ENCODE measurements at regions not wholly inside any gene's neighbourhood (a gene's known extent, or its start where the extent isn't known, plus 50 kb on each side); places are given as distances from the start of the nearest gene placed in this dataset.

- Histone ChIP-seq H3K79me2 (replicated peaks; ENCODE audit: insufficient read depth) (no peaks in the 10 kb centered on the region), H3K27me3 (ENCODE audit: insufficient read depth) (no peaks in the 10 kb centered on the region), H3K9me2 (ENCODE audit: insufficient read depth) (no peaks in the 10 kb centered on the region), H4K20me1 (replicated peaks; ENCODE audit: insufficient read depth) (no peaks in the 10 kb centered on the region), H2AFZ (no peak overlapping the region), H3K36me3 (ENCODE audit: insufficient read depth) (no peaks in the 10 kb centered on the region), H3K4me1 (ENCODE audit: insufficient read depth) (no peaks in the 10 kb centered on the region), H3K4me3 (no peak overlapping the region), H3K27ac (ENCODE audit: low read depth) (no peak overlapping the region), H3K4me2 (no peak overlapping the region), H3F3A (replicated peaks; ENCODE audit: low read depth) (no peaks in the 10 kb centered on the region)
- DNase-seq (ENCODE audit: low spot score) (no peak), ATAC-seq (no peak)
- H3K27ac Mint-ChIP-seq = no peak overlapping the region
- no peaks in the 10 kb centered on the region for H3K9me3 Mint-ChIP-seq
- H3K4me1 Mint-ChIP-seq = no peaks in the 10 kb centered on the region; the same call in 2 of the 3 replicates
- no peak overlapping the region for H3K4me3 Mint-ChIP-seq
- H3K36me3 Mint-ChIP-seq (ENCODE audit: low read depth) = no peaks in the 10 kb centered on the region
- H3K27me3 Mint-ChIP-seq (ENCODE audit: insufficient read depth, low read depth, poor library complexity) = no peaks in the 10 kb centered on the region
- no peak for TF ChIP-seq POLR2AphosphoS5 (IDR thresholded peaks at IDR 0.05; ENCODE audit: low read depth)
These were observed 389.1 kb downstream of the NYAP2 start for GRCh38 chr2:225788571-225789094.

GRCh38 chr2:225787497-225787896, 388.0 kb downstream of the NYAP2 start:
- no peak overlapping the region for H3K27ac ChIP-seq (ENCODE audit: low read depth)
- no peaks in the 10 kb centered on the region for H3K27me3 Mint-ChIP-seq (ENCODE audit: insufficient read depth, low read depth, poor library complexity)
- no peak for DNase-seq (ENCODE audit: low spot score)
- H3K79me2 ChIP-seq (replicated peaks; ENCODE audit: insufficient read depth) = no peaks in the 10 kb centered on the region
- no peak overlapping the region for H3K27ac Mint-ChIP-seq
- no peaks in the 10 kb centered on the region; the same call in 2 of the 3 replicates for H3K4me1 Mint-ChIP-seq
- no peak for ATAC-seq
- H4K20me1 ChIP-seq (replicated peaks; ENCODE audit: insufficient read depth) = no peaks in the 10 kb centered on the region
- H3F3A ChIP-seq (replicated peaks; ENCODE audit: low read depth) = no peaks in the 10 kb centered on the region
- H3K9me2 ChIP-seq (ENCODE audit: insufficient read depth) = no peaks in the 10 kb centered on the region
- H3K4me2 ChIP-seq = no peak overlapping the region
- no peaks in the 10 kb centered on the region for H3K9me3 Mint-ChIP-seq
- H3K4me3 Mint-ChIP-seq = no peak overlapping the region
- H3K4me3 ChIP-seq = no peak overlapping the region
- no peak overlapping the region for H2AFZ ChIP-seq
- no peaks in the 10 kb centered on the region for H3K4me1 ChIP-seq (ENCODE audit: insufficient read depth)
- H3K36me3 Mint-ChIP-seq (ENCODE audit: low read depth) = no peaks in the 10 kb centered on the region
- H3K36me3 ChIP-seq (ENCODE audit: insufficient read depth) = no peaks in the 10 kb centered on the region
- H3K27me3 ChIP-seq (ENCODE audit: insufficient read depth) = no peaks in the 10 kb centered on the region
- no peak for TF ChIP-seq ZNF331 (CRISPR knock-in tag; IDR thresholded peaks at IDR 0.05; ENCODE audit: low read depth)
- TF ChIP-seq NANOG (IDR thresholded peaks at IDR 0.05; ENCODE audit: borderline replicate concordance) = no peak
- TF ChIP-seq, protein P1, sequence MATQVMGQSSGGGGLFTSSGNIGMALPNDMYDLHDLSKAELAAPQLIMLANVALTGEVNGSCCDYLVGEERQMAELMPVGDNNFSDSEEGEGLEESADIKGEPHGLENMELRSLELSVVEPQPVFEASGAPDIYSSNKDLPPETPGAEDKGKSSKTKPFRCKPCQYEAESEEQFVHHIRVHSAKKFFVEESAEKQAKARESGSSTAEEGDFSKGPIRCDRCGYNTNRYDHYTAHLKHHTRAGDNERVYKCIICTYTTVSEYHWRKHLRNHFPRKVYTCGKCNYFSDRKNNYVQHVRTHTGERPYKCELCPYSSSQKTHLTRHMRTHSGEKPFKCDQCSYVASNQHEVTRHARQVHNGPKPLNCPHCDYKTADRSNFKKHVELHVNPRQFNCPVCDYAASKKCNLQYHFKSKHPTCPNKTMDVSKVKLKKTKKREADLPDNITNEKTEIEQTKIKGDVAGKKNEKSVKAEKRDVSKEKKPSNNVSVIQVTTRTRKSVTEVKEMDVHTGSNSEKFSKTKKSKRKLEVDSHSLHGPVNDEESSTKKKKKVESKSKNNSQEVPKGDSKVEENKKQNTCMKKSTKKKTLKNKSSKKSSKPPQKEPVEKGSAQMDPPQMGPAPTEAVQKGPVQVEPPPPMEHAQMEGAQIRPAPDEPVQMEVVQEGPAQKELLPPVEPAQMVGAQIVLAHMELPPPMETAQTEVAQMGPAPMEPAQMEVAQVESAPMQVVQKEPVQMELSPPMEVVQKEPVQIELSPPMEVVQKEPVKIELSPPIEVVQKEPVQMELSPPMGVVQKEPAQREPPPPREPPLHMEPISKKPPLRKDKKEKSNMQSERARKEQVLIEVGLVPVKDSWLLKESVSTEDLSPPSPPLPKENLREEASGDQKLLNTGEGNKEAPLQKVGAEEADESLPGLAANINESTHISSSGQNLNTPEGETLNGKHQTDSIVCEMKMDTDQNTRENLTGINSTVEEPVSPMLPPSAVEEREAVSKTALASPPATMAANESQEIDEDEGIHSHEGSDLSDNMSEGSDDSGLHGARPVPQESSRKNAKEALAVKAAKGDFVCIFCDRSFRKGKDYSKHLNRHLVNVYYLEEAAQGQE (IDR thresholded peaks at IDR 0.05; ENCODE audit: unreplicated experiment) = no peak
- TF ChIP-seq, protein P2, sequence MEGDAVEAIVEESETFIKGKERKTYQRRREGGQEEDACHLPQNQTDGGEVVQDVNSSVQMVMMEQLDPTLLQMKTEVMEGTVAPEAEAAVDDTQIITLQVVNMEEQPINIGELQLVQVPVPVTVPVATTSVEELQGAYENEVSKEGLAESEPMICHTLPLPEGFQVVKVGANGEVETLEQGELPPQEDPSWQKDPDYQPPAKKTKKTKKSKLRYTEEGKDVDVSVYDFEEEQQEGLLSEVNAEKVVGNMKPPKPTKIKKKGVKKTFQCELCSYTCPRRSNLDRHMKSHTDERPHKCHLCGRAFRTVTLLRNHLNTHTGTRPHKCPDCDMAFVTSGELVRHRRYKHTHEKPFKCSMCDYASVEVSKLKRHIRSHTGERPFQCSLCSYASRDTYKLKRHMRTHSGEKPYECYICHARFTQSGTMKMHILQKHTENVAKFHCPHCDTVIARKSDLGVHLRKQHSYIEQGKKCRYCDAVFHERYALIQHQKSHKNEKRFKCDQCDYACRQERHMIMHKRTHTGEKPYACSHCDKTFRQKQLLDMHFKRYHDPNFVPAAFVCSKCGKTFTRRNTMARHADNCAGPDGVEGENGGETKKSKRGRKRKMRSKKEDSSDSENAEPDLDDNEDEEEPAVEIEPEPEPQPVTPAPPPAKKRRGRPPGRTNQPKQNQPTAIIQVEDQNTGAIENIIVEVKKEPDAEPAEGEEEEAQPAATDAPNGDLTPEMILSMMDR (conservative IDR thresholded peaks at IDR 0.05; ENCODE audit: low read depth in 2 of 2) = no peak
- TF ChIP-seq JUNB (IDR thresholded peaks at IDR 0.05; ENCODE audit: unreplicated experiment) = no peak
- no peak for TF ChIP-seq EZH2phosphoT487 (IDR thresholded peaks at IDR 0.05; ENCODE audit: unreplicated experiment)
- no peak for TF ChIP-seq CREB1 (CRISPR knock-in tag; IDR thresholded peaks at IDR 0.05; ENCODE audit: low read depth)
- no peak for TF ChIP-seq EZH2 (IDR thresholded peaks at IDR 0.05; ENCODE audit: low read depth, unreplicated experiment)
- no peak for TF ChIP-seq POLR2AphosphoS5 (IDR thresholded peaks at IDR 0.05; ENCODE audit: low read depth)
- no peak for TF ChIP-seq STAT1 (IDR thresholded peaks at IDR 0.05; ENCODE audit: unreplicated experiment)
- no peak for TF ChIP-seq ZNF114 (CRISPR knock-in tag; IDR thresholded peaks at IDR 0.05)
